B cell (primary cell): ENCODE measurements at regions not wholly inside any gene's neighbourhood (a gene's known extent, or its start where the extent isn't known, plus 50 kb on each side); places are given as distances from the start of the nearest gene placed in this dataset.

Experiments
- ATAC-seq: fragments of 200-7000 bp; cut with Tn5 transposase; one replicate; pipeline ENCODE4 v1.10.0; 2021; ENCODE audit warnings: low read depth, mild to moderate bottlenecking, moderate number of reproducible peaks, moderate library complexity
- CTCF ChIA-PET: fragments of 350-600 bp; sonication (Branson Sonifier 250); formaldehyde crosslinking; loops from one replicate; lab custom pipeline; 2021; ENCODE audit warnings: antibody characterized with exemption, inconsistent platforms; lab: Charles Lee
- POLR2A ChIA-PET: fragments of 350-600 bp; sonication (Branson Sonifier 250); formaldehyde crosslinking; loops from one replicate; lab custom pipeline; 2021; ENCODE audit warnings: antibody characterized with exemption; lab: Charles Lee
- DNase-seq: peaks from one replicate; pipeline ENCODE4 v3.0.0; 2013
- H2AFZ ChIP-seq: 2 replicates; pipeline ENCODE4 v1.6.1; 2012; ENCODE audit warnings: mild to moderate bottlenecking, low read depth, low read length; ENCODE audit not compliant: insufficient read depth, poor library complexity, severe bottlenecking
- H3K27ac ChIP-seq, 2 donors: 1 replicate in 1 of 2; 2 replicates in 1 of 2; pipeline ENCODE4 v1.5.1; 2012 to 2013; ENCODE audit warnings: low read length in 2 of 2, mild to moderate bottlenecking in 2 of 2, moderate library complexity in 1 of 2
- H3K27me3 ChIP-seq, 4 experiments: fragments of 200-600 bp in 1 of 4; sonication (generic) in 1 of 4; replicated peaks in 1 of 4; 1 replicate in 2 of 4; 2 replicates in 2 of 4; pipeline versions ENCODE4 v1.6.1 to v1.7.0; 2013 to 2016; ENCODE audit warnings: low read length in 3 of 4, mild to moderate bottlenecking in 2 of 4, mixed read lengths in 1 of 4, moderate library complexity in 1 of 4; ENCODE audit not compliant: insufficient read depth in 4 of 4, control insufficient read depth in 3 of 4; ENCODE audit errors: control extremely low read depth in 1 of 4
- H3K36me3 ChIP-seq, 2 experiments: replicated peaks in 1 of 2; 1 replicate in 1 of 2; 2 replicates in 1 of 2; pipeline versions ENCODE4 v1.6.1 to v1.7.1; 2013; ENCODE audit warnings: low read length in 1 of 2; ENCODE audit not compliant: insufficient read depth in 2 of 2, control insufficient read depth in 1 of 2; ENCODE audit errors: control extremely low read depth in 1 of 2, extremely low read depth in 1 of 2
- H3K4me1 ChIP-seq, 2 donors: fragments of 200-600 bp in 1 of 2; sonication (generic) in 1 of 2; 1 replicate in 1 of 2; 2 replicates in 1 of 2; pipeline versions ENCODE4 v1.5.1 to v1.6.1; 2013 to 2017; ENCODE audit warnings: low read length in 2 of 2; ENCODE audit not compliant: control insufficient read depth in 2 of 2, insufficient read depth in 2 of 2
- H3K4me2 ChIP-seq: replicated peaks from 2 replicates; pipeline ENCODE3; 2012; ENCODE audit warnings: mild to moderate bottlenecking, low read depth, low read length; ENCODE audit not compliant: poor library complexity, severe bottlenecking
- H3K4me3 ChIP-seq, 5 experiments: fragments of 200-600 bp in 1 of 5; sonication (generic) in 1 of 5; 1 replicate in 3 of 5; 2 replicates in 2 of 5; pipeline versions ENCODE4 v1.5.1 to v1.7.0; 2011 to 2016; ENCODE audit warnings: low read length in 4 of 5, mild to moderate bottlenecking in 4 of 5, low read depth in 2 of 5, control low read depth in 1 of 5, moderate library complexity in 1 of 5; ENCODE audit not compliant: insufficient read depth in 1 of 5; ENCODE audit errors: control extremely low read depth in 1 of 5, extremely low read depth in 1 of 5
- H3K79me2 ChIP-seq: fragments of 200-600 bp; sonication (generic); one replicate; pipeline ENCODE4 v1.6.0; 2016; ENCODE audit warnings: low read length; ENCODE audit not compliant: control insufficient read depth, insufficient read depth
- H3K9ac ChIP-seq: fragments of 200-600 bp; sonication (generic); 2 replicates; pipeline ENCODE4 v1.6.1; 2017; ENCODE audit warnings: mild to moderate bottlenecking, low read length, moderate library complexity
- H3K9me3 ChIP-seq, 3 donors: one replicate each; pipeline versions ENCODE4 v1.6.1 to v1.7.1; 2013; ENCODE audit warnings: low read length in 2 of 3; ENCODE audit not compliant: control insufficient read depth in 2 of 3, insufficient read depth in 1 of 3; ENCODE audit errors: control extremely low read depth in 1 of 3
- H4K20me1 ChIP-seq: 2 replicates; pipeline ENCODE4 v1.6.0; 2012; ENCODE audit warnings: mild to moderate bottlenecking, low read length; ENCODE audit not compliant: insufficient read depth, control insufficient read depth, poor library complexity, severe bottlenecking
- H3K27ac Mint-ChIP-seq: one replicate; pipeline ENCODE4 v1.8.0; 2021; ENCODE audit warnings: mixed read lengths
- H3K27me3 Mint-ChIP-seq: one replicate; pipeline ENCODE4 v1.8.0; 2021; ENCODE audit warnings: mixed read lengths
- H3K4me1 Mint-ChIP-seq: one replicate; pipeline ENCODE4 v1.8.0; 2021; ENCODE audit warnings: mixed read lengths
- H3K4me3 Mint-ChIP-seq: one replicate; pipeline ENCODE4 v1.8.0; 2021; ENCODE audit warnings: mixed read lengths
- H3K9me3 Mint-ChIP-seq: one replicate; pipeline ENCODE4 v1.8.0; 2022; ENCODE audit warnings: mixed read lengths; ENCODE audit not compliant: insufficient read depth
- CTCF ChIP-seq: fragments of 200-600 bp; IDR thresholded peaks from one replicate; pipeline ENCODE4 v1.8.0; 2022; ENCODE audit warnings: antibody characterized with exemption, mild to moderate bottlenecking
- EZH2 ChIP-seq: IDR thresholded peaks from 2 replicates; pipeline ENCODE4 v1.6.1; 2012; ENCODE audit warnings: borderline replicate concordance, low read depth, mild to moderate bottlenecking, moderate library complexity, low read length; ENCODE audit not compliant: insufficient read depth, poor library complexity, severe bottlenecking
- WGBS: methylation state at CpG from one replicate; pipeline ENCODE4 v1.1.5; 2013; ENCODE audit warnings: missing lambda C conversion rate; ENCODE audit not compliant: insufficient coverage; 5-methylcytosine and 5-hydroxymethylcytosine counted together
- intact Hi-C: fragments of 100-400 bp; cut with micrococcal nuclease; formaldehyde crosslinking; loops from one replicate; pipeline ENCODE4 v1.10.0; 2022

DNA sequence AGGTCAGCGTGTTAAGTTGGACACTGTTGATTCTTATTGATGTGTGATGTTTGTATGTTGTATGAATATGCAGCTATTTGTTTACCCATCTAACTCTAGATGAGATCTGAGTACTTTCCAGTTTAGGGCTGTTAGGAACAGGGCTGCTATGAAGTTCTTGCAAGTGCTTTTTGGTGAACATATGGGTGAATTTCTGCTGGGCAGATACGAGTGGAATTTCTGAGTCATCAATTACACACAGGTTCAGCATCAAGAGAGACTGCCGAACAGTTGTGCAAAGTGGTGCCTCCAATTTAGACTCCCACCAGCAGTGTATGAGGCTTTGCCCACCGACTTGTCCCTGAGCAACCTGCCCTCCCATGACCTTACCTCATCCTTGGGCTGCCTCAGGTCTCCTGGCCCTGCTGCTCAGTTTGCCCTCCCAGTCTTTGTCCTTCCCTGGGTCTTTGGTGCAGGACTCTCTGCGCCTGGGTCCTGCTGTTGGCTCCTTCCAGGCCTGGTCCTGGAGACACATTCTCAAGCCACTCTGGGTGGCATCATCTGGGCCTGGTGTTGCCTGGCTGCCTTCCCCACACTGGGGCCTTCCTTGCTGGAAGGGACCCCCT is 343.6 kb downstream of the PTPRU start:
- H3K27me3 Mint-ChIP-seq, result peaks cover 4% of the 10 kb centered on the region
- Histone ChIP-seq H3K4me1 (no peaks in the 10 kb centered on the region), H2AFZ (no peak overlapping the region), H3K4me3 (no peak overlapping the region), H3K27me3 (peaks cover 0 to 4% (median 0%) of the 10 kb centered on the region in 4 experiments), H3K9me3 (no peaks in the 10 kb centered on the region), H3K27ac (no peak overlapping the region), H3K9ac (no peak overlapping the region), H3K36me3 (no peaks in the 10 kb centered on the region), H3K79me2 (no peaks in the 10 kb centered on the region), H3K4me2 (no peak overlapping the region), H4K20me1 (no peaks in the 10 kb centered on the region)
- ChIA-PET CTCF (no interaction called here), POLR2A (no interaction called here)
- TF ChIP-seq EZH2, result no peak
- TF ChIP-seq CTCF, result no peak
- intact Hi-C loops, result no loop called here
- no peaks in the 10 kb centered on the region for H3K9me3 Mint-ChIP-seq
- ATAC-seq, result no peak
- WGBS, result 84% methylated on average over 4 of the region's 5 CpGs
- H3K4me1 Mint-ChIP-seq, result no peaks in the 10 kb centered on the region
- DNase-seq, result no peak
- no peak overlapping the region for H3K27ac Mint-ChIP-seq
- no peak overlapping the region for H3K4me3 Mint-ChIP-seq

DNA sequence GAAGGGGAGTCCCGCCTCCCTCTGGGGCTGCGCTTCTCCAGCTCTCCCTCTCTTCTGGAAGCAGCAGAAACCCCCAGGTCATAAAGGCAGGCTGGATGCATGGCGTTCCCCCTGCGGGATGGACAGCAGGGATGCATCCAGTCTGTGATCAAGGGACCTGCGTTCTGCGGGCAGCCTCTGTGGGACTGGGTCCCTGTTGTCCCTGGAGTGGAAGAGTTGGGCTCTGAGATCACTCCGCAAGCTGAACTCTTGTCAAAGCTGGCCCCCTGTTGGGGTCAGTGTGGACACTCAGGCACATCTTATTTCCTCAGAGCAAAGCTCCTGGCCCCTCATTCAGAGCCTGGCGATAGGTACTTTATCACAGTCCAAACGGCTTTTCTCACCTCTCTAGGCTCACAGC is 341.2 kb downstream of the PTPRU start:
- H3K4me1 Mint-ChIP-seq, result no peaks in the 10 kb centered on the region
- DNase-seq (no peak), ATAC-seq (no peak)
- H2AFZ ChIP-seq, result no peak overlapping the region
- no peaks in the 10 kb centered on the region for H4K20me1 ChIP-seq
- no peaks in the 10 kb centered on the region for H3K36me3 ChIP-seq
- no peaks in the 10 kb centered on the region for H3K27me3 ChIP-seq
- TF ChIP-seq CTCF (no peak), EZH2 (no peak)
- no peaks in the 10 kb centered on the region for H3K9me3 ChIP-seq
- no peaks in the 10 kb centered on the region for H3K4me1 ChIP-seq
- CTCF ChIA-PET, result no interaction called here
- no peak overlapping the region for H3K27ac ChIP-seq
- no peak overlapping the region for H3K4me2 ChIP-seq
- 68% methylated on average over 7 of the region's 9 CpGs for WGBS
- H3K27me3 Mint-ChIP-seq, result peaks cover 7% of the 10 kb centered on the region
- H3K27ac Mint-ChIP-seq, result no peak overlapping the region
- no peaks in the 10 kb centered on the region for H3K9me3 Mint-ChIP-seq
- H3K9ac ChIP-seq, result no peak overlapping the region
- POLR2A ChIA-PET, result no interaction called here
- intact Hi-C loops, result no loop called here
- no peak overlapping the region for H3K4me3 ChIP-seq
- H3K79me2 ChIP-seq, result no peaks in the 10 kb centered on the region
- H3K4me3 Mint-ChIP-seq, result no peak overlapping the region
